C1 segment of cervical spinal cord (tissue), 14 donors: ENCODE measurements at regions not wholly inside any gene's neighbourhood (a gene's known extent, or its start where the extent isn't known, plus 50 kb on each side); places are given as distances from the start of the nearest gene placed in this dataset.
"Not testable (repeated sequence)": the region's sequence is repeated elsewhere in the genome, so short reads cannot be mapped to it uniquely, and the experiment has no call there.

Experiments
- DNase-seq, 14 donors: peaks; one replicate each; lab custom pipeline; 2025; lab: John Stamatoyannopoulos, UW

- DNase-seq, result no peak
Measured at GRCh38 chr9:90046317-90046861, 441.6 kb downstream of the GADD45G start.

GRCh38 chr9:90047828-90048227, 443.0 kb downstream of the GADD45G start:
- DNase-seq, result no peak

- no peak for DNase-seq
Measured at GRCh38 chr9:90052366-90052765, 447.6 kb downstream of the GADD45G start.

GRCh38 chr9:90053027-90053426, 448.2 kb downstream of the GADD45G start:
- no peak for DNase-seq

GRCh38 chr9:90054810-90055209, 450.0 kb downstream of the GADD45G start:
- DNase-seq, result peak in 1 of 14 donors; percentile 1

- DNase-seq, result no peak
Measured at GRCh38 chr9:90055226-90055625, 450.4 kb downstream of the GADD45G start.

- no peak for DNase-seq
Measured at GRCh38 chr9:90057361-90057760, 452.5 kb downstream of the GADD45G start.

GRCh38 chr9:90058182-90058763, 453.5 kb downstream of the GADD45G start:
- DNase-seq, result no peak

GRCh38 chr9:90059436-90059835, 454.6 kb downstream of the GADD45G start:
- DNase-seq, result peak in 1 of 14 donors; percentile 80

- DNase-seq, result no peak
Measured at GRCh38 chr9:90060256-90060655, 455.4 kb downstream of the GADD45G start.

- DNase-seq, result no peak
Measured at GRCh38 chr9:90061187-90061586, 456.4 kb downstream of the GADD45G start.

- DNase-seq, result no peak
Measured at GRCh38 chr9:90062982-90063381, 458.2 kb downstream of the GADD45G start.

GRCh38 chr9:90064248-90064647, 459.4 kb downstream of the GADD45G start:
- no peak for DNase-seq

- DNase-seq, result no peak
Measured at GRCh38 chr9:90064971-90065370, 460.2 kb downstream of the GADD45G start.

GRCh38 chr9:90065851-90066250, 461.0 kb downstream of the GADD45G start:
- DNase-seq, result no peak

GRCh38 chr9:90069085-90069484, 464.3 kb downstream of the GADD45G start:
- DNase-seq, result no peak

- DNase-seq, result peak in 1 of 14 donors; percentile 58
Measured at GRCh38 chr9:90070056-90070455, 465.2 kb downstream of the GADD45G start.

GRCh38 chr9:90070469-90070868, 465.7 kb downstream of the GADD45G start:
- DNase-seq, result no peak

- no peak for DNase-seq
Measured at GRCh38 chr9:90070931-90071660, 466.3 kb downstream of the GADD45G start.

GRCh38 chr9:90073186-90073945, 468.6 kb downstream of the GADD45G start:
- no peak for DNase-seq

- no peak for DNase-seq
Measured at GRCh38 chr9:90074316-90074962, 469.6 kb downstream of the GADD45G start.

- DNase-seq, result not testable (repeated sequence)
Measured at GRCh38 chr9:90077598-90077997, 472.8 kb downstream of the GADD45G start.
